H1 (cell line): ENCODE measurements at regions not wholly inside any gene's neighbourhood (a gene's known extent, or its start where the extent isn't known, plus 50 kb on each side); places are given as distances from the start of the nearest gene placed in this dataset.

Source experiments
- CTCF ChIA-PET: fragments of 300-600 bp; sonication (Branson Sonifier 250); formaldehyde crosslinking; loops from one replicate; lab custom pipeline; 2021; ENCODE audit not compliant: partially characterized antibody; lab: Charles Lee
- POLR2A ChIA-PET: fragments of 300-600 bp; sonication (Branson Sonifier 250); formaldehyde crosslinking; loops from one replicate; lab custom pipeline; 2021; ENCODE audit warnings: inconsistent platforms; ENCODE audit not compliant: partially characterized antibody; lab: Charles Lee
- DNase-seq, 2 experiments: peaks; one replicate each; pipeline versions ENCODE4 v3.0.0 to v3.0.0-alpha.2; 2010 to 2022; ENCODE audit warnings: low spot score in 2 of 2, low read depth in 1 of 2, mixed read lengths in 1 of 2
- FAIRE-seq: peaks from 2 replicates; lab custom pipeline; 2011; peaks lifted over from hg19 to GRCh38; lab: Jason Lieb, UNC
- H2AFZ ChIP-seq: 2 replicates; pipeline ENCODE4 v1.8.1; 2012; ENCODE audit warnings: low read length, inconsistent platforms
- H2AK5ac ChIP-seq: 2 replicates; pipeline ENCODE4 v1.6.1; 2013; ENCODE audit warnings: low read depth, low read length
- H2BK120ac ChIP-seq: replicated peaks from 2 replicates; pipeline ENCODE3; 2013; ENCODE audit warnings: low read depth, low read length, inconsistent platforms
- H2BK12ac ChIP-seq: 2 replicates; pipeline ENCODE4 v1.6.1; 2013; ENCODE audit warnings: low read depth, low read length
- H2BK15ac ChIP-seq: 2 replicates; pipeline ENCODE4 v1.6.1; 2013; ENCODE audit warnings: low read length
- H2BK20ac ChIP-seq: 2 replicates; pipeline ENCODE4 v1.6.1; 2013; ENCODE audit warnings: low read length
- H2BK5ac ChIP-seq: 2 replicates; pipeline ENCODE4 v1.6.1; 2013; ENCODE audit warnings: low read depth, low read length
- H3K14ac ChIP-seq: 2 replicates; pipeline ENCODE4 v1.6.1; 2013; ENCODE audit warnings: inconsistent platforms; ENCODE audit not compliant: insufficient read length
- H3K18ac ChIP-seq: 2 replicates; pipeline ENCODE4 v1.6.1; 2013; ENCODE audit warnings: low read length; ENCODE audit errors: extremely low read depth
- H3K23ac ChIP-seq: 2 replicates; pipeline ENCODE4 v1.6.1; 2013; ENCODE audit warnings: inconsistent platforms; ENCODE audit not compliant: insufficient read length
- H3K23me2 ChIP-seq: 2 replicates; pipeline ENCODE4 v1.6.1; 2013; ENCODE audit warnings: low read depth, low read length
- H3K27ac ChIP-seq: 2 replicates; pipeline ENCODE4 v1.6.1; 2011; ENCODE audit warnings: low read depth, low read length, inconsistent platforms
- H3K27me3 ChIP-seq, 4 experiments: replicated peaks in 1 of 4; 1 replicate in 1 of 4; 2 replicates in 3 of 4; pipeline versions ENCODE4 v1.6.1 to v1.8.1; 2011 to 2013; ENCODE audit warnings: low read length in 3 of 4, mild to moderate bottlenecking in 3 of 4, inconsistent platforms in 2 of 4, mixed read lengths in 2 of 4, moderate library complexity in 1 of 4; ENCODE audit not compliant: control insufficient read depth in 3 of 4, insufficient read depth in 3 of 4; ENCODE audit errors: extremely low read depth in 1 of 4
- H3K36me3 ChIP-seq, 4 experiments: 2 replicates each; pipeline versions ENCODE4 v1.6.1 to v1.8.1; 2011 to 2013; ENCODE audit warnings: mild to moderate bottlenecking in 4 of 4, low read length in 3 of 4, moderate library complexity in 2 of 4, control low read depth in 1 of 4, inconsistent platforms in 1 of 4; ENCODE audit not compliant: insufficient read depth in 4 of 4, control insufficient read depth in 2 of 4
- H3K4ac ChIP-seq: replicated peaks from 2 replicates; pipeline ENCODE3; 2013; ENCODE audit warnings: low read length, low read depth, mixed read lengths, inconsistent platforms; ENCODE audit not compliant: insufficient read length
- H3K4me1 ChIP-seq, 4 experiments: replicated peaks in 1 of 4; 1 replicate in 1 of 4; 2 replicates in 3 of 4; pipeline versions ENCODE4 v1.6.1 to v1.8.1; 2011 to 2013; ENCODE audit warnings: low read length in 3 of 4, inconsistent platforms in 2 of 4, mixed read lengths in 1 of 4; ENCODE audit not compliant: insufficient read depth in 4 of 4, control insufficient read depth in 3 of 4
- H3K4me2 ChIP-seq, 2 experiments: 2 replicates each; pipeline versions ENCODE4 v1.6.1 to v1.8.1; 2011 to 2013; ENCODE audit warnings: low read depth in 2 of 2, low read length in 2 of 2, control low read depth in 1 of 2, inconsistent platforms in 1 of 2, mild to moderate bottlenecking in 1 of 2; ENCODE audit not compliant: insufficient read depth in 1 of 2
- H3K4me3 ChIP-seq, 4 experiments: fragments of 200-600, 300-600 bp in 1 of 4; sonication (generic), shearing (Covaris generic), sonication (Bioruptor Twin) in 1 of 4; 2 replicates each; pipeline versions ENCODE4 v1.5.1 to v1.8.1; 2011 to 2016; ENCODE audit warnings: low read length in 4 of 4, low read depth in 3 of 4, control low read depth in 2 of 4, inconsistent platforms in 2 of 4, mild to moderate bottlenecking in 2 of 4, mixed read lengths in 1 of 4, moderate library complexity in 1 of 4; ENCODE audit not compliant: insufficient read depth in 2 of 4; ENCODE audit errors: extremely low read depth in 1 of 4
- H3K56ac ChIP-seq: replicated peaks from 2 replicates; pipeline ENCODE3; 2013; ENCODE audit warnings: low read depth, mild to moderate bottlenecking, mixed read lengths, low read length, inconsistent platforms; ENCODE audit not compliant: insufficient read length
- H3K79me1 ChIP-seq: 2 replicates; pipeline ENCODE4 v1.6.1; 2013; ENCODE audit warnings: low read depth, low read length, control low read depth
- H3K79me2 ChIP-seq, 2 experiments: 2 replicates each; pipeline versions ENCODE4 v1.6.1 to v1.8.1; 2012 to 2013; ENCODE audit warnings: low read length in 2 of 2, mild to moderate bottlenecking in 2 of 2, inconsistent platforms in 1 of 2; ENCODE audit not compliant: insufficient read depth in 2 of 2, control insufficient read depth in 1 of 2
- H3K9ac ChIP-seq, 4 experiments: replicated peaks in 1 of 4; 1 replicate in 1 of 4; 2 replicates in 3 of 4; pipeline versions ENCODE4 v1.6.1 to v1.8.1; 2011 to 2013; ENCODE audit warnings: low read depth in 3 of 4, low read length in 3 of 4, control low read depth in 2 of 4, mild to moderate bottlenecking in 2 of 4, moderate library complexity in 2 of 4, inconsistent platforms in 1 of 4; ENCODE audit errors: extremely low read depth in 1 of 4
- H3K9me3 ChIP-seq, 2 experiments: 2 replicates each; pipeline versions ENCODE4 v1.6.1 to v1.8.1; 2012 to 2013; ENCODE audit warnings: mild to moderate bottlenecking in 2 of 2, moderate library complexity in 2 of 2, control low read depth in 1 of 2, inconsistent platforms in 1 of 2, low read depth in 1 of 2, low read length in 1 of 2, mixed read lengths in 1 of 2; ENCODE audit not compliant: insufficient read depth in 2 of 2
- H4K20me1 ChIP-seq, 2 experiments: replicated peaks in 1 of 2; 2 replicates each; pipeline versions ENCODE3 to v1.8.1; 2011 to 2013; ENCODE audit warnings: inconsistent platforms in 2 of 2, low read length in 2 of 2, mild to moderate bottlenecking in 1 of 2; ENCODE audit not compliant: insufficient read depth in 2 of 2, control insufficient read depth in 1 of 2
- H4K5ac ChIP-seq: 2 replicates; pipeline ENCODE4 v1.6.1; 2013; ENCODE audit warnings: low read length, low read depth, mixed read lengths, inconsistent platforms; ENCODE audit not compliant: insufficient read length
- H4K8ac ChIP-seq: 2 replicates; pipeline ENCODE4 v1.8.0; 2013; ENCODE audit warnings: mild to moderate bottlenecking, moderate library complexity, low read length, inconsistent platforms; ENCODE audit not compliant: insufficient read depth; ENCODE audit errors: extremely low read depth
- H4K91ac ChIP-seq: replicated peaks from 2 replicates; pipeline ENCODE3; 2013; ENCODE audit warnings: low read length, mixed read lengths, inconsistent platforms; ENCODE audit not compliant: insufficient read length
- ATF3 ChIP-seq: IDR thresholded peaks from 2 replicates; pipeline ENCODE4 v1.6.1; 2011; ENCODE audit warnings: low read depth, mild to moderate bottlenecking, low read length; ENCODE audit not compliant: insufficient read depth
- RXRA ChIP-seq: IDR thresholded peaks from 2 replicates; pipeline ENCODE4 v1.6.1; 2011; ENCODE audit warnings: low read depth, mild to moderate bottlenecking, low read length, moderate library complexity; ENCODE audit not compliant: insufficient read depth
- WGBS, 2 experiments: shearing (Covaris generic) in 1 of 2; methylation state at CpG; one replicate each; pipeline versions ENCODE4 v1.1.6 to v1.1.7; 2013 to 2015; ENCODE audit warnings: low lambda C conversion rate in 2 of 2, mixed read lengths in 2 of 2, inconsistent platforms in 1 of 2, low coverage in 1 of 2, missing lambda C conversion rate in 1 of 2; ENCODE audit not compliant: insufficient replicate concordance in 2 of 2, insufficient coverage in 1 of 2, insufficient read length in 1 of 2; ENCODE audit errors: extremely low coverage in 1 of 2, missing lambda C conversion rate in 1 of 2; 5-methylcytosine and 5-hydroxymethylcytosine counted together

GRCh38 chr22:48539261-48539660, 1288.4 kb downstream of the BRD1 start:
- H3K4ac ChIP-seq, result no peak overlapping the region
- CTCF ChIA-PET, result no interaction called here
- H2BK5ac ChIP-seq, result no peak overlapping the region
- no peaks in the 10 kb centered on the region; a peak in 1 of 4 replicates for H3K79me2 ChIP-seq
- H4K20me1 ChIP-seq, result peaks cover 9 to 37% of the 10 kb centered on the region in 2 experiments
- no peak overlapping the region for H2BK15ac ChIP-seq
- DNase-seq, result no peak
- H3K27ac ChIP-seq, result no peak overlapping the region
- H3K9me3 ChIP-seq, result no peaks in the 10 kb centered on the region
- H3K4me1 ChIP-seq, result no peaks in the 10 kb centered on the region
- H3K18ac ChIP-seq, result no peak overlapping the region
- H2AK5ac ChIP-seq, result no peak overlapping the region
- no peak overlapping the region for H2AFZ ChIP-seq
- H3K4me3 ChIP-seq, result no peak overlapping the region
- no peak overlapping the region for H4K91ac ChIP-seq
- no peak overlapping the region for H4K8ac ChIP-seq
- peaks cover 10% of the 10 kb centered on the region; the same call in 1 of the 2 replicates for H3K23me2 ChIP-seq
- H3K27me3 ChIP-seq, result no peaks in the 10 kb centered on the region; a peak in 1 of 7 replicates
- no peak overlapping the region for H3K56ac ChIP-seq
- POLR2A ChIA-PET, result interaction anchor here (1.0 kb wide), 1 partner anchor 18 kb away, joined by 3 read pairs; no protein-coding TSS in a partner anchor
- no peak overlapping the region for H3K23ac ChIP-seq
- H4K5ac ChIP-seq, result no peak overlapping the region
- no peak overlapping the region for H2BK120ac ChIP-seq
- peaks cover 0 to 3% (median 0%) of the 10 kb centered on the region in 4 experiments; a peak in 1 of 8 replicates for H3K36me3 ChIP-seq
- no peak overlapping the region for H3K4me2 ChIP-seq
- no peak overlapping the region for H3K9ac ChIP-seq
- no peak overlapping the region for H3K14ac ChIP-seq
- no peak overlapping the region for H2BK12ac ChIP-seq
- H2BK20ac ChIP-seq, result no peak overlapping the region
- H3K79me1 ChIP-seq, result peaks cover 14% of the 10 kb centered on the region
- 85% methylated on average over 12 of the region's 12 CpGs; no CpG with 5 or more reads in 1 of the 2 experiments for WGBS, 2 experiments
- FAIRE-seq, result no peak
- TF ChIP-seq ATF3 (no peak), RXRA (no peak)
